Hematopoietic multipotent progenitor cell treated with erythropoietin and hydrocortisone succinate and interleukin-3 and kit ligand, for 17 days (in vitro differentiated cells): ENCODE measurements at regions not wholly inside any gene's neighbourhood (a gene's known extent, or its start where the extent isn't known, plus 50 kb on each side); places are given as distances from the start of the nearest gene placed in this dataset.
A peak's percentile ranks its signal among the peaks of the same experiment; 100 is the strongest.
"Not testable (repeated sequence)": the region's sequence is repeated elsewhere in the genome, so short reads cannot be mapped to it uniquely, and the experiment has no call there.

Experiments
- DNase-seq: peaks from one replicate; pipeline ENCODE4 v3.0.0-alpha.2; 2015; ENCODE audit warnings: low spot score

DNA sequence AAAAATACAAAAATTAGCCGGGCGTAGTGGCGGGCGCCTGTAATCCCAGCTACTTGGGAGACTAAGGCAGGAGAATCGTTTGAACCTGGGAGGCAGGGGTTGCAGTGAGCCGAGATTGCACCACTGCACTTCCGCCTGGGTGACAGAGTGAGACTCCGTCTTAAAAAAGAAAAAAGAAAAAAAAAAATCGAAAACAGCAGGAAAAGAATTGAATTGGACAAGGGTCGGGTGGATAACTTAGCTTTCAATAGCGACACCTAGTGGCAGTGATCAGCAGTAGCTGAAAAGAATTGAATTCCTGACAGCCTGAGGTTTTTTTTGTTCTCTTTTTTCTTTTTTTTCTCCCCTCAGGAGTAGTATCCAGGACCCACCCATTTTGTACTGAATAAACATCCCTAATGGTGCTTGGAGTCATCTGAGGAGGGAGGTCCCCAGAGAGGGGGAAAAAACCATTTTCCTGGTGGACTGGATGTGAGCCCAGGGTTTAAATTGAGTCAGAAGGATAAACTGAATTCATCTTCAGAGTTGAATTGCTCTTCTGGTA, 55.1 kb downstream of the CYCS start:
- DNase-seq = peak; percentile 74

DNA sequence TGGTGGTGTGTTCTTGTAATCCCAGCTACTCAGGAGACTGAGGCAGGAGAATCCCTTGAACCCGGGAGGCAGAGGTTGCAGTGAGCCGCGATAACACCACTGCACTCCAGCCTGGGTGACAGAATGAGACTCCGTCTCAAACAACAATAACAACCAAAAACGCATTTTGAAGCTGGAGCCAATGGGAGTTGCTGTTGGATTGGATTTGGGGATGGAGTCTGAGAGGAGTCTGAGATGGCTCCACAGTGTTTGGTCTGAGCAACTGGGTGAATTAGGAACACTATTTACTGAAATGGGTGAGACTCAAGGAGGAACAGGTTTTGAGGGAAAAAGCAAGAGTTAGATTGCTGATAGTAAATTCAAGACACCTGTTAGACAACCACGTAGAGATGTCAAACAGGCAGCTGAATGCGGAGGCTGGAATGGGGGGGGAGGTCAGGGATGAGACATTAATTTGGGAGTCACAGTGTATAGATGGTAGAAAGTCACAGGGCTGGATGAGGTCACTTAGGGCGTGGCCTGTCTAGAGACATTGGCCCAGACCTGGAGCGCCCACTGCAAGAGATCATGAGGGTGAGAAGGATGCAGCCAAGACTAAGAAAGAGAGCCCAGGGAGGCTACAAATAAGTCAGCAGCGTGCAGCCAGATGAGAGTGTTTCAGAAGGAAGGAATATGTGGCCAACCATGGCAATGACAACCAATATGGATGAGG, 56.4 kb downstream of the CYCS start:
- DNase-seq = no peak

DNA sequence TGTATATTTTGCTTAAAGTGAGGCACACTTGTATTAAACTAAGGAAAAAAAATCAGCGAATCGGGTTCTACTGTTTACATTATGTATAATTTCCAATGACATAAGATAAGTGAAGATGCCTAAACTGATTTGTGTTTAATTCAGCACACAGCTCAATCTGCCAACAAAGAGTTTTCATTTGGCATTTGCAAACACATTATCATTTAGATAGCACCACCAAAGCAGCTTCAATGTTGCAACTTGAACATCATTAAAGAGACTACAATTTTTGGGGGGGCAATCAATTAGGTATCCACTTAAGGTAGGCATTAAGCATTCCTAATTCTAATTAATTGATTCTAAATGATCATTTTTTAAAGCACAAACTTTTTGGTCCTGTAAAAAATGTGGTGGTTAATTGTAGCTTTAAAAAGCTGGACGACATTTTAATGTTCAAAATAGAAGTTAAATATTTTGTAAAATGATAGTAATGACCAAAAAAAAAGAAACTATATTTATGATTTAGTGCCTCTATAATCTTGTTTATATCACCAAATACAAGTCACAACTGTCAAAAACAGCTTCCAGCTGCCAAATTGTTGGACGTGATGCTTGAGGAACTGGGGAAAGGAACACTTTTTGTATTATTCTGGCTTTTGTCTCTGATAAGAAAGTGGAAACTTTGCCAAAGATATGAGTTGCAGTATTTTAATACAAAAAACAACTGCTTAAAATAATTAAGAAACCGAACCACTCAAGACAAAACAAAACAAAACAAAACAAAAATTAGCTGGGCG, 57.1 kb downstream of the CYCS start:
- DNase-seq = no peak

DNA sequence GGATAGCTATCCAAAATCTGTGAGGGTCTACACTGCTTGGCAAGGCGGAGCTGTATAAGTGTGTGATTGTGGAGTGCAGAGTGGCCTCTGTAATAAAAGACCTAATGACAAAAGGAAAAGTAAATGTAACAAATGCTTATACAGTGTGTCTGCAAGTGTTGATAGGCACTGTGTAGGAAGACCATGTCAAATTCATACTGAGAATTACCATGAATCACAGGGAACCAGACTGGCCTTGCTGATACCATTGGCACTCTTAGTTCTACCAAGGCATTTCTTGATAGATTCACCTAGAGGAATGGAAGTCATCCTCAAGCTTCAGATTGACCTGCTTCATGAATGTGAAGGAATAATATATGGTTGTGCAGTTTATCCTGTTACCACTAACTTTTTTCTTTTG, 58.8 kb downstream of the CYCS start:
- DNase-seq = no peak

DNA sequence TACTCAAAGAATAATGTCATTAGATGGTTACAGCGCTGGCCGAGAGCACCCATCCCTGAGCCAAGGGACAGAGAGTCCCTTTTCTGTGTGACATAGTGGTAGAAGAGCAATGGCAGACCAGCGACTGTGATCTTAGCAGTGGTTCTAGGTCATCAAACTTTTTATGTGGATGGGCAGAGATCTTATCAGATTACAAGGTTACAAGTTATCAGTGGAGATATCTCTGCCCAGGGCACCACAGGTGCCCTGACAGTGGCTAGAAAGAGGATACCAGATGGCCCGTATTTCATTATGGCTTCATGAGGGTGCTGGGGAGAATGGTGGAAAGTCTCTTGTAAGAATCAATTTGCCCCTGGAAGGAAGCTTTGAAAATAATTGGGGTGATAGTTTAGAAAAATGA, 62.7 kb downstream of the CYCS start:
- DNase-seq = no peak

DNA sequence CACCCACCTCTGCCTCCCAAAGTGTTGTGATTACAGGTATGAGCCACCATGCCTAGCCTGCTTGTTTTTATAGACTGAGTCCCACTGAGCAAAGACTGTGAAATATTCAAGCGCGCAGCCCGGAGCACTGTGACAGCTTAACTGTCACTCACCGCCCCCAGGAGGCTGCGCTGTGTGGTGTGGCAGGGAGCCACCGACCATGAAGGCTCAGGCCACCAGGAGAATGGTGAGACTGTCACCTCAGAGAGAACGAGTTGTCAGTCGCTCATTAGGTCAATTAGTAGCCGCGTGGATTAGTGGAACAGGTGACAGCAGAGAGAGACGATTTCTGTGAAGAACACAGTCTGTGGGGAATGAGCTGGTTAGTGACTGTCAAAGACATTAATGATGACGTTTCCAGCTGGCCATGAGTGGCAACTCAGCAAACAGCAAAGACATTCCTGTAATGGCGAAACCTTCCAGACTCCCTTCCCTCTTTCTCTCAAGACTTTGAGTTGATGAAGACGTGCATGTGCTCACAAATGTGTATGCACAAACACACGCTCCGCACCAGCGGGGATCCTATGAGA, 64.5 kb downstream of the CYCS start:
- DNase-seq = no peak

DNA sequence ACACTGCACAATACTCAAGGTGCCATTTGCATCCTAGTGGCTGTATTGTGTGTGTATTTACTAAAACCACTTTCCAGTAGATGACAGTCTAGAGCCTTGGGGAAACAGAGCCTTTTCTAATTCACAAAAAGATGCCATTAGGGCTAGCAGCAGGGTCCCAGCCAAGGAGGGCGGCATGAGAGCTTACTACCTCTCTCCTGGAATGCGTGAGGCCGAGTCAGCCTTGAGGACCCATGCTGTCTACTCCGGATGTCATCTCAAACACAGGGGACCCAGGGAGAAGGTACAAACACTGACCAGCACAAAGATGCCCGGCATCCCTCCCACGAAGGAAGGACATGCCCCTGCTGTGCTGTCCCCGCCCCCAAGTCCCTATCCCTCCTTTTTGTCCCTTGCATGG, 65.5 kb downstream of the CYCS start:
- no peak for DNase-seq

DNA sequence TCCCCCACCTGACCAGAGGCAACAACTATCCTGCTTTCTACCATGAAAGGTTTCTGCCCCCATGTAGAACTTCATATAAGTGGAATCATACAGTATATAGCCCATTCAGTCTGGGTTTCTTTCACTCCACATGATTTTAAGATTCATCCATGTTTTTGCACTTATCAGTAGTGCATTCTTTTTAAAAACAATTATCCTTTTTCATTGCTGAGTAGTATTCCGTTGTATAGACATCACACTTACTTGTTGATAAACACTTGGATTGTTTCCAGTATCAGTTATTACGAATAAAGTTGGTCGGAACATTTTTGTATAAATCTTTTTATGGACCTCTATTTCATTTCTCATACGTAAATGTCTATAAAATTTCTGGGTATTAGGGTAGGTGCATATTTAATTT, 68.7 kb downstream of the CYCS start:
- no peak for DNase-seq

DNA sequence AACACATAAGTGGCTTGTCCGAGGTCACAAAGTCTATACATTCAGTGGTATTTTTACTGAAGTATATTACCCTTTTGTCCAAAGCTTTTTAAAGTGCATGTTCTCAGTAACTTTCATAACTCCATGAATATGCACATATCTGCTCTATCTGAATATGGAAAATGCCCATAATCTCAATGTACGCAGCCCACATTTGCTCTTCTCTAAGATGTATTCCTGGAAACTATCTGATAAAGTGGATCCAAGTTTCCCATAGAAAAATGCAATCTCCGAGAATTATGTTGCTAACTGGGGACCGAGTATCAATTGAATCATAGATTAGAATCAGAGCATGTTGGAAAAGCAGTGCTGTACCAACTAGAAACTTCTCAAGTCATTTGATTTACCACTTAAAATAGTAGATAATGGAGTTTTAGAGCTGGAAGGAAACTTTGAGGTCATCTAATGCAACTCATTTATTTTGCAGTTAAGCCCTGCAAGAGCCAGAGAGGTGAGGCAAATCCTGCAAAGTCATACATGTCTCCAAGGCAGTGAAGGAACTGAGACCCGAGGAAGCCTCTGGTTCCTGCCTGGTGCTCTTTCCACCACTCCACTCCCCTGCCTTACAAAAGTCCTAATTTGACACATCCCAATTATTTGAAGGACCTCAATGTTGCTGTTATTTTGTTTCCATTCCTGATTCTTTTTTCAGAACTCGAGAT, 69.4 kb downstream of the CYCS start:
- DNase-seq = no peak

DNA sequence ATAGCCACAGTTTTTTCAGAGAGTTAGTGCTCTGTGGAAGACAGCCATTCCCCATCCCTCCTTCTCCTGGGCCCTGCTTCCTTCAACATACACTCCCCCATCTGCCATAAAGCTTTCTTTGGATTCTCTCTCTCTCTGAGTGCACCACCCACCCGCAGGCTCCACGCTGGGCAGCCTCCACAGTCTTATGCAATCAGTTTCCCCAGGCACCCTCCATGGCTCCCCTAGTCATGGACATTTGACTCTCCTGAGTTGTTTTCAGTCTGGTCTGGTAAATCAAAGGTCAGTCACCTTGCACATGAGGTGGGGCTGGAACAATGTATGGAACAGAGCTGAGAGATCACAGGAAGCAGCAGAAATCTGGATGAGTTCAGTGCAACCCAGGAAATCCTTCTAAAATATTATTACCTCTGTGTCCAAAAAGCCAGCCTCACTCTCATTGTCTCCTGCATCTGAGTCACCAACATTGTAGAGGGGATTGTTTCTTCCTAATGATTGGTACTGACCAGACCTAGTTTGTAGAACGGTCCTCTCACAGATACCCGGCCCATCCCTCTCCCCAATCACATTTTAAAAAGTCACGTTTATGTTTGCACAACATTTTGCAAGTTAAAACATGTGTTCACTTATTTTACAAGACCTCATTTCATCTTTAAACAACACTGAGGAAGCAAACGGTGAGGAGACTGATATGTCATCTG, 70.1 kb downstream of the CYCS start:
- DNase-seq = no peak

DNA sequence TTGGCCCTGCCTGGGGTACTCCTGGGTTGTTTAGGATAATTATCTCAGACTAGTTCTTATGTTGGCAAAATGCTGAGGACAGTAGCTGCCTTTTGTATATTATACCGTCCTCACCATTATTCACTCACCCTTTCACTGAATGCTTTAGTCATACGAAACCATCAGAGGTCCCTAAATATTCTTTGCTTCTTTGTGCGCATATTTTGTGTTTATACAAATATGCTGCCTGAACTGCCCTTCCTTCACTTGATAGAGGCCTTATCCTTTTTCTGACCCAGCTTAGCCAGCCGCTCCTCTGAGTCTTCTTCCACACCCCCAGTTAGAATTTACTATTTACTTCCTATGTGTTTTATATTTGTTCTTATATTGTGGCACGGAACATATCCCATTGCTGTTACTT, 70.2 kb upstream of the OSBPL3 start:
- no peak for DNase-seq

DNA sequence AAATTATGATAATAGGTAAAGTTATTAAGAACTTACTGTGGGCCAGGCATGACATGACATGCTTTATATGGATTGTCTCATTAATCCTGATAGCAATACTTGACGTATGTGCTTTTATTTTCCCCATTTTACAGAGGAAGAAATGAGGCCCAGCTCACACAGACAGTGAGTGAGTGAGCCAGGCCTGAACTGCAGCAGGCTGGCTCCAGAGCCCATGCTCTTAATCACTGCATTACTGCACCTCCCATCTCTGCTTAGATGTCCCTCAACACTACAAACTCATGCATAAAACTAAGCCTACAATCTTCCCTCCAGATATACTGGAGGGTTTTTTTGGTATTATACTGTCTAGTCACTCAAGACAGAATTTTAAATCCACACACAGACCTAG, 68.5 kb upstream of the OSBPL3 start:
- DNase-seq = no peak

DNA sequence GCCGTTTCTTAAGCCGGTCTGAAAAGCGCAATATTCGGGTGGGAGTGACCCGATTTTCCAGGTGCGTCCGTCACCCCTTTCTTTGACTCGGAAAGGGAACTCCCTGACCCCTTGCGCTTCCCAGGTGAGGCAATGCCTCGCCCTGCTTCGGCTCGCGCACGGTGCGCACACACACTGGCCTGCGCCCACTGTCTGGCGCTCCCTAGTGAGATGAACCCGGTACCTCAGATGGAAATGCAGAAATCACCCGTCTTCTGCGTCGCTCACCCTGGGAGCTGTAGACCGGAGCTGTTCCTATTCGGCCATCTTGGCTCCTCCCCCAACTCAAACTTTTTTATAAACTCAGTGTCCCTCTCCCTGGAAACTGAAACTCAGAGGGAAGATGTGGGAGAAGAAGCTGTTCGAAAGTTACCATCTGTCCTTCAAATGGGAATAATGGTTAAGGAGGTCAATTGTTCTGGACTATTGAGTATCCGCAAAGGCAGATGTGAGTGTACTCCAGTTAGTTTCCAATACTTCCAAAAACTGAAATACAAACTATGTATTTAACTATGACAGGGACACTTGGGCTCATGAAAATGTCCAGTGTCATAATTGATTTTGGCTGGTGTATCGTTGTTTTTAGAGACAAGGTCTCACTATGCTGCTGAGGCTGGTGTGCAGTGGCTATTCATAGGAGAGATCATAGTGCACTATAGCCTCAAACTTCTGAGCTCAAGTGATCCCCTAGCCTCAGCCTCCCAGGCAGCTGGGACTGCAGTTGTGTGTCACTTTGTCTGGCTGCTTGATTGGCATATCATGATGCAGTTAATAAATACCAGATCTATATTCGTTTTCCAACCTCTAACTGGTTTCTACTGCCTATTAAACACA, 67.8 kb upstream of the OSBPL3 start:
- not testable (repeated sequence) for DNase-seq

DNA sequence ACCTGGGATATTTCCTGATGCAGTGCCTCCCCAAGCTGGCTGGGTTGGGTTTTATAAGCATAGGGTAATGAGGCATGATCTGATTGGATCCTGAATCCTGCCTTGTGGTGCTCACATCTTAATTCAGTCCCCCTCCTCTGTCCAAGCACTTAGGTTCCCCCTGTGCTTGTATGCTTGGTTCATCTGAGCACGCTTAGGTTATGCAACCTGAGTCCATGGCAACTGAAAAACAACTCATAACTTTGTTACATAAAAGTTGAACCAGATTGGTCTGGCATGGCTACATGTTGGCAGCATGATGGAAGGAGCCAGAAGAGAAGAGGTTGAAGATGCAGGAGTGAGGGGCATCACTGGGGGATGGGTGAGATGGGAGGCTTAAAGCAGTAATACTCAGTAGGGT, 57.3 kb upstream of the OSBPL3 start:
- DNase-seq = no peak

DNA sequence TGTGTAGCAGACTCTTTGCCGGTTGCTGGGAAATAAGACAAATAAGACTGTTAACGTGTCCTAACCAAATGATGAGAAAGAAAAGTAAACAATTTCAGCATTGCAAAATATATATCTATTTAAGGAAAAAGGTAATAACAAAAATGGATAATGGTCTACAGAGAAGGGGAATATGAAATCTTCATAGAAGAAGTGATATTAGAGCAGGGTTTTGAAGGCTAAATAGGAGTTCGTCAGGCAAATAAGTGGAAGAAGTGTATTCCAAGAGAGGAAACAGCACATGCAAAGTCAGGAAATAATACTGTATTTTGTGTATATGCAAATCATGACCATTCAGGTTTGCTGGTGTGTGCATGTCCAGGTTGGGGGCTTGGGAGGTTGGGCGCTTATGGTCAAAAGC, 55.3 kb upstream of the OSBPL3 start:
- no peak for DNase-seq

DNA sequence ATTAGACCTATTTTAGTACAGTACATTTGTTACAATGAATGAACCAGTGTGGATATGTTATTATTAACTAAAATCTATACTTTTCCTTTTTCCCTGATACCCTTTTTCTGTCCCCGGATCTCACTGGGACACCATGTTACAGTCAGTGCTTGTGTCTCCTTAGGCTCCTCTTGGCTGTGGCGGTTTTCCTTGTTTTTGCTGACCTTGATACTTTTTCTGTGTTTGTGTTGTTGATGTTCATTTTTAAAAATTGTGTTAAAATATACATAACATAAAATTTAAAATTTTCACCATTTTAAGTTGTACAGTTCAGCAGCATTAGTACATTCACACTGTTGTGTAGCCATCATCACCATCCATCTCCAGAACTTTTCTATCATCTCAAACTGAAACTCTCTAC, 54.2 kb upstream of the OSBPL3 start:
- no peak for DNase-seq

DNA sequence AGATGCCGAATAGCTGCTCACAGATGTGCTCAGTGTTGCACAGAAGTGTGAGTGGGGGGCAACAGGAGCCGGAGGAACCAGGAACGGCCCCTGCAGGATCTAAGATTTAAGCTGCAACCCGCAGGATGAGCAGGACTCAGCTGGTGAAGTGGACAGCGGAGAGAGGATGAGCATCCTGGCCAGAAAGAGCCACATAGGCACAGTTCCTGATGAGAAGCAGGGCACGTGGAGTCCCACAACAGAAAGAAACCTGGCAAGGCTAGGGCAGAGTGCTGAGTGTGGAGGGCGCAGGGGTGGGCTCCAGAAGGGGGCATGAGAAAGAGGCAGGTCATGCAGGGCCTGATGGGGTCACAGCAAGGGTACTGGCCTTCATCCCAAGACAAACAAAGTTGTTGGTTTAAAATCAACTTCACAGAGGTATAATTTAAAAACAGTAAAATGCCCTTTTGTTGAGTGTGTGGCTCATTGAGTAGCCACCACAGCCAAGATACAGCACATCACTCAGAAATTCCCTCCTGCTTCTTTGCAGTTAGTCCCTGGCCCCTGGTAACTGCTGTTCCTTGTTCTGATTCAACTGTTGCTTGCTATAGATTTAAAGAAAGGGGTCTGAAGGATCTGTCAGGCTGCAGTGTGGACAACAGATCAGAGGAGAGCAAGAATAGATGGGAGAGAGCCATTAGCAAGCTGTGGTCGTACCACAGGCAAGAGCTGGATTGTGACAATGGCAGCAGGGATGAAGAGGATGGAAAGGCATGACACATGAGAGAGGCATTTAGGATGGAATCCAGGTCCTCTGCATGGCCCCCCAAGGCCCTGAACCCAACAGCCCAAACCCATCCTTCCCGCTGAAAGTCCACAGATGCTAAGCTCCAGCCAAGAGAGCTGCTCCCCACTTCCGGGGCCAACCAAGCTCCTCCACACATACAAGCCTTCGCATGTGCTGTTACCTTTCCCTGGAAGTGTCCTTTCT, 53.1 kb upstream of the OSBPL3 start:
- DNase-seq = no peak

DNA sequence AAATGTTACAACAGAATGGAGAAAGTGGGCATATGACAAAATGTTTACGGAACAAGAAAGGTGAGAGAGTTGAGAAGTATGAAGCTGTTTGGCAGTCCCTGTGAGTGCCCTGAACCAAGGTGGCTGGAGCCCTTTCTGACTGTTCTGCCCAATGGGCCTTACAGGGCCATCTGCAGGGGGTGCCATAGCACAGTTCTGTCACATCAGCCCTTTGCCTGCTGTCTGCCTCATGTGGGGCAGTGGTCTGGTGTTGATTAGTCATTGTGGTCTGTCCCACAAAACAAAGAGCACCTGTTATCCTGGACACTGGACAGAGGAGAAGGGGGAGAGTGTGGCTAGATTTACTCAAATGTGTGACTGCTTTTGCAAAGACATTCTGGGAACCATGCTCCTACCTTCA, 51.5 kb upstream of the OSBPL3 start:
- DNase-seq = no peak

DNA sequence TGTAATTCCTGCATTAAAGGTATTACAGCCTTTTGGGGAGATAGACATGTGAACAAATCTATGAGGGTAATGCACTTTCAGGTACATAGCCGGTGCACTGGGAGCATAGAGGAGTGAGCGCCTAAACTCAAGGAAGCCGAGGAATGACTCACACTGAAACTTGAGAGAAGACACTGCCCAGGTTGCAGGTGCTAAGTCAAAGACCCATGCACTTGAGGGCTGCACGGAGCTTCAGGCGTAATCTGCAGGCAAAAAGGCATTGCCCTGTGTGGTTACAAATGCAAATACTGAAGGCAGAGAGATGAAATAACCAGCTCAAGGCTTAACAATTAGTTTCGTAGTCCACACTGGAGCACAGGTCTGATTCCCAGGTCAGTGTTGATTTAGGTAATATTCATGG, 51.0 kb upstream of the OSBPL3 start:
- DNase-seq = no peak
